GM12878 (cell line): ENCODE measurements at regions not wholly inside any gene's neighbourhood (a gene's known extent, or its start where the extent isn't known, plus 50 kb on each side); places are given as distances from the start of the nearest gene placed in this dataset.

Experiments
- ATAC-seq: fragments of 200-7000 bp; cut with Tn5 transposase; 3 replicates; pipeline ENCODE4 v1.9.1; 2020; ENCODE audit warnings: mild to moderate bottlenecking, moderate library complexity
- BruUV-seq: library from RNA; stranded (reverse); fragments of 400-500 nt; replicated peaks from 2 replicates; lab custom pipeline; 2021; lab: Mats Ljungman, UMichigan
- CTCF ChIA-PET: fragments of 300-600 bp; sonication (Branson Sonifier 250); formaldehyde crosslinking; extraction: SDS; loops from one replicate; lab custom pipeline; 2021; ENCODE audit warnings: inconsistent platforms; lab: Yijun Ruan, JAX
- POLR2A ChIA-PET: fragments of 350-600 bp; formaldehyde crosslinking; extraction: SDS; loops from one replicate; lab custom pipeline; 2021; ENCODE audit warnings: inconsistent platforms; lab: Charles Lee
- RAD21 ChIA-PET: fragments of 300-600 bp; sonication (Branson Sonifier 250); formaldehyde crosslinking; loops from one replicate; lab custom pipeline; 2023; ENCODE audit warnings: antibody characterized with exemption; ENCODE audit not compliant: unreplicated experiment; lab: Charles Lee
- SMC1A ChIA-PET: fragments of 300-600 bp; sonication (Branson Sonifier 250); formaldehyde crosslinking; loops from one replicate; lab custom pipeline; 2023; ENCODE audit not compliant: unreplicated experiment, uncharacterized antibody; lab: Charles Lee
- DNase-seq: peaks from one replicate; pipeline ENCODE4 v3.0.0-alpha.2; 2011; ENCODE audit warnings: low read depth, low spot score
- FAIRE-seq: peaks from 3 replicates; lab custom pipeline; 2011; peaks lifted over from hg19 to GRCh38; lab: Jason Lieb, UNC
- H2AFZ ChIP-seq: 2 replicates; pipeline ENCODE4 v1.6.0; 2011; ENCODE audit warnings: low read depth, low read length, control low read depth; ENCODE audit not compliant: control insufficient read depth
- H3K27ac ChIP-seq: 2 replicates; pipeline ENCODE4 v1.5.1; 2011; ENCODE audit warnings: control low read depth; ENCODE audit not compliant: control insufficient read depth, insufficient read depth
- H3K27me3 ChIP-seq, 2 experiments: replicated peaks in 1 of 2; 2 replicates each; pipeline versions ENCODE4 v1.6.0 to v1.6.1; 2011; ENCODE audit warnings: low read length in 1 of 2; ENCODE audit not compliant: control insufficient read depth in 2 of 2, insufficient read depth in 2 of 2
- H3K36me3 ChIP-seq, 2 experiments: 2 replicates each; pipeline ENCODE4 v1.5.1; 2011; ENCODE audit warnings: low read length in 1 of 2; ENCODE audit not compliant: control insufficient read depth in 2 of 2, insufficient read depth in 2 of 2
- H3K4me1 ChIP-seq: 2 replicates; pipeline ENCODE4 v1.6.1; 2011; ENCODE audit warnings: mild to moderate bottlenecking, low read length, moderate library complexity, mixed read lengths; ENCODE audit not compliant: control insufficient read depth, insufficient read depth
- H3K4me2 ChIP-seq: 2 replicates; pipeline ENCODE4 v1.6.0; 2011; ENCODE audit warnings: control low read depth; ENCODE audit not compliant: control insufficient read depth, insufficient read depth
- H3K4me3 ChIP-seq: fragments of 200-600 bp; sonication (generic); 2 replicates; pipeline ENCODE4 v1.5.1; 2016
- H3K79me2 ChIP-seq: 2 replicates; pipeline ENCODE4 v1.6.0; 2011; ENCODE audit warnings: low read length; ENCODE audit not compliant: control insufficient read depth, insufficient read depth
- H3K9ac ChIP-seq: 2 replicates; pipeline ENCODE4 v1.8.0; 2011; ENCODE audit warnings: low read length, control low read depth, mixed read lengths; ENCODE audit not compliant: control insufficient read depth, insufficient read depth
- H3K9me3 ChIP-seq: replicated peaks from 3 replicates; pipeline ENCODE4 v1.5.1; 2011; ENCODE audit warnings: mild to moderate bottlenecking, low read length; ENCODE audit not compliant: control insufficient read depth, insufficient read depth
- H4K20me1 ChIP-seq: 2 replicates; pipeline ENCODE4 v1.6.0; 2011; ENCODE audit not compliant: control insufficient read depth, insufficient read depth
- E4F1 ChIP-seq: fragments of 450-650 bp; IDR thresholded peaks from 2 replicates; pipeline ENCODE4 v1.6.1; 2018; ENCODE audit warnings: borderline replicate concordance, mild to moderate bottlenecking; ENCODE audit not compliant: partially characterized antibody
- EGR1 ChIP-seq, 2 experiments: IDR thresholded peaks; 1 replicate in 1 of 2; 2 replicates in 1 of 2; pipeline ENCODE4 v1.6.1; 2011 to 2012; ENCODE audit warnings: low read depth in 2 of 2, low read length in 2 of 2, borderline replicate concordance in 1 of 2, mild to moderate bottlenecking in 1 of 2, moderate library complexity in 1 of 2
- ESRRA ChIP-seq: IDR thresholded peaks from 2 replicates; pipeline ENCODE4 v1.6.1; 2012; ENCODE audit warnings: mild to moderate bottlenecking, low read length, improper control_type of control experiment
- EZH2 ChIP-seq: IDR thresholded peaks from 2 replicates; pipeline ENCODE4 v1.6.1; 2012; ENCODE audit warnings: low read depth, mild to moderate bottlenecking, control low read depth, inconsistent platforms, low read length, borderline replicate concordance; ENCODE audit not compliant: control insufficient read depth
- NKRF ChIP-seq: fragments of 450-650 bp; conservative IDR thresholded peaks from 2 replicates; pipeline ENCODE4 v1.6.1; 2017; ENCODE audit warnings: mild to moderate bottlenecking, moderate library complexity
- PML ChIP-seq: IDR thresholded peaks from 2 replicates; pipeline ENCODE4 v1.6.1; 2012; ENCODE audit warnings: low read length, inconsistent platforms
- SKIL ChIP-seq: fragments of 450-650 bp; IDR thresholded peaks from 2 replicates; pipeline ENCODE4 v1.6.1; 2017; ENCODE audit warnings: mild to moderate bottlenecking, low read depth, inconsistent platforms; ENCODE audit not compliant: poor library complexity, severe bottlenecking
- SP1 ChIP-seq: IDR thresholded peaks from one replicate; pipeline ENCODE4 v1.6.1; 2011; ENCODE audit warnings: low read depth, low read length
- USF1 ChIP-seq: IDR thresholded peaks from 2 replicates; pipeline ENCODE4 v1.6.1; 2011; ENCODE audit warnings: borderline replicate concordance, low read depth, mild to moderate bottlenecking, moderate library complexity, mixed read lengths, low read length; ENCODE audit not compliant: insufficient read depth; ENCODE audit errors: extremely low read length
- ZNF24 ChIP-seq: fragments of 450-650 bp; IDR thresholded peaks from 2 replicates; pipeline ENCODE4 v1.6.1; 2017; ENCODE audit warnings: antibody characterized with exemption, mild to moderate bottlenecking
- WGBS: methylation state at CpG from one replicate; pipeline ENCODE4 v1.1.6; 2016; ENCODE audit warnings: low lambda C conversion rate; ENCODE audit not compliant: insufficient replicate concordance, insufficient coverage; ENCODE audit errors: missing lambda C conversion rate; 5-methylcytosine and 5-hydroxymethylcytosine counted together
- in situ Hi-C: fragments of 300-500 bp; cut with MboI; formaldehyde crosslinking; loops from 9 replicates; pipeline ENCODE4 v1.14.3; 2018; ENCODE audit warnings: mixed read lengths
- intact Hi-C: fragments of 100-400 bp; cut with micrococcal nuclease; formaldehyde crosslinking; loops from one replicate; pipeline ENCODE4 v1.14.2; 2022; ENCODE audit not compliant: unreplicated experiment

- TF ChIP-seq NKRF: no peak
- TF ChIP-seq SKIL: no peak
These were observed 537.9 kb upstream of the CADM1 start (continued) for GRCh38 chr11:116042146-116042545.

GRCh38 chr11:116037861-116038260 is 533.6 kb upstream of the CADM1 start:
- Histone ChIP-seq H3K9ac (no peak overlapping the region), H3K79me2 (no peaks in the 10 kb centered on the region), H2AFZ (no peak overlapping the region), H4K20me1 (no peaks in the 10 kb centered on the region), H3K27me3 (no peaks in the 10 kb centered on the region), H3K9me3 (no peaks in the 10 kb centered on the region), H3K4me3 (no peak overlapping the region), H3K27ac (no peak overlapping the region), H3K4me1 (no peaks in the 10 kb centered on the region), H3K4me2 (no peak overlapping the region), H3K36me3 (no peaks in the 10 kb centered on the region)
- in situ Hi-C loops (no loop called here), intact Hi-C loops (no loop called here)
- 33% methylated on average over 2 of the region's 2 CpGs for WGBS
- RAD21 ChIA-PET: no interaction called here
- BruUV-seq: no TSS peak
- CTCF ChIA-PET: no interaction called here
- POLR2A ChIA-PET: no interaction called here
- FAIRE-seq (no peak), ATAC-seq (no peak), DNase-seq (no peak)
- TF ChIP-seq EZH2: no peak
- no peak for TF ChIP-seq E4F1
- no peak for TF ChIP-seq SP1
- TF ChIP-seq EGR1 (IDR thresholded peaks at IDR 0.05; ENCODE audit: borderline replicate concordance in 1 of 2, low read depth in 2 of 2, low read length in 2 of 2): no peak
- TF ChIP-seq ZNF24: no peak
- TF ChIP-seq USF1: no peak
- TF ChIP-seq ESRRA: no peak
- no peak for TF ChIP-seq PML
- SMC1A ChIA-PET: interaction anchor here (1.7 kb wide), 1 partner anchor 14 kb away, joined by 3 read pairs; no protein-coding TSS in a partner anchor
